GM19043 (cell line): ENCODE measurements at regions not wholly inside any gene's neighbourhood (a gene's known extent, or its start where the extent isn't known, plus 50 kb on each side); places are given as distances from the start of the nearest gene placed in this dataset.
A peak's percentile ranks its signal among the peaks of the same experiment; 100 is the strongest.

Experiments used
- ATAC-seq: cut with Tn5 transposase; IDR thresholded peaks from one replicate; pipeline ENCODE4 v1.9.1; 2021; ENCODE audit warnings: low read depth; ENCODE audit not compliant: unreplicated experiment

DNA sequence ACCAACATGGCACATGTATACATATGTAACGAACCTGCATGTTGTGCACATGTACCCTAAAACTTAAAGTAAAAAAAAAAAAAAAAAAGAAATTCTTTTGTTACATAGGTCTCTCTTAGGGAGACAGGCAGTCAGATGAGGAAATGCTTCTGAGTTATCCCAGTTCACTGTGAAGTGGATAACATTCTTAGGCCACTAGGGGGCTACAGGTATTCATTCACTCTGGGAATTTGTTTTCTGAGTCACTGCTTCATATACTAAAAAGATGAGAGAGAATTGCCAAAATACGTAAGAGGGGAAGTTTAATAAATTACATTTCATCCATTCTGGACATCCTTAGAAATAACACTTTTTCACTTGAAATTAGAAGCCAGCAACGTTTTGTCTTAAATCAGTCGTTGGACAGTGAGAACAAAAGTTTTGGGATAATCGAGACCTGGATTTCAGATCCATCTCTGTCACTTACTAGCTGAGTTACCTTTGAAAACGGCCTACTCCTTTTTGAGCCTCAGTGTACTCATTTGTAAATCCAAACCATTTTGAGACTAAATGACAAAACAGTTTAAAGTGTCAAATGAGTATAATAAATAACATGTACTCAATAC is 738.4 kb upstream of the ALCAM start:
- ATAC-seq, result no peak

DNA sequence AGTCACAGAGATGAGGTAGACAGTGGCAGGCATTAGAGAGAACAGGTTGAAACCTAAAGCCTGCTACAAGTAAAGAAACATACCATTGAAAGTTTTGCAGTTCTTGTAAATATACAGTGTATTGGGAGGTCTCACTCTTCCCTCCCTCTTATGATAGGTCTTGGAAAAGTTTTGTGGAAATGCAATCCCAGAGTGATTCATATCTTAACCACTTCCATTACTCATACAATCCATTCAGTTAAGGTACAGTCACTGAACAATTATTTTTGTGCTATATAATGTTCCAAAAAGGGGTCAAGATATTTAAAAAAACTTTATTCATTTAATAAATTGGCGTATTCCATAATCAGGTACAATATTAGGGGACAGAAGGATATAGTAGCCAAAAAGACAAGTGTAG is 737.7 kb upstream of the ALCAM start:
- no peak for ATAC-seq

DNA sequence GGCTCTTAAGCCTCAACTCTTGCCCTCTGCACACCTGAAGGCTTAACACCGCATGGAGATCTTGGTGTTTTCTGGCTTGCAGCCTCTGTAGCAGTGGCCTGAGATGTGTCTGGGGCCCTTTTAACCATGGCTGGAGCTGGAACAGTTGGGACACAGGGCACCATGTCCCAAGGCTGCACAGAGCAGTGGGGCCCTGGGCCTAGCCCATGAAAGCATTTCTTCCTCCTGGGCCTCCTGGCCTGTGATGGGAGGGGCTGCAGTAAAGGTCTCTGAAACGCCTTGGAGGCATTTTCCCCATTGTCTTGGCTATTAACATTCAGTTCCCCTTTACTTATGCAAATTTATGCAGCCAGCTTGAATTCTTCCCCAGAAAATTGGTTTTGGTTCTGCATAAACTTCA is 735.5 kb upstream of the ALCAM start:
- no peak for ATAC-seq

DNA sequence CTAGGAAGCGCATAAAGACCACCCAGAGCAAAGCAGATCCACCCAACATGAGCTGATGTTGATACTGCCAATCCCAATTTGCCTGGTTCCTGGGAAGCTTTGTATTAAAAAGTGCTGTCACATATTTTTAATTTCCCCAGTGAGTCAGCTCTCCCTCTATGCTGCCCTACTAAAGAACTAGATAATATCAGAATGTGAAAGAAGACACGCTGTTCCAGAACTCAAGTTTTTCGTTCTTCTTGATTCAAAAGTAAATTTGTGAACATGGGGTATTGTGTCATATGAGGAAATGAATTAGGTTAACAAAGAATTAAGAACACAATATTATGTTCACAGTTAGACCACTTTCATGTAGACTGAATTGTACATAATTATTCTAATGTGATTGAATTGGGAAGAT is 734.2 kb upstream of the ALCAM start:
- no peak for ATAC-seq

DNA sequence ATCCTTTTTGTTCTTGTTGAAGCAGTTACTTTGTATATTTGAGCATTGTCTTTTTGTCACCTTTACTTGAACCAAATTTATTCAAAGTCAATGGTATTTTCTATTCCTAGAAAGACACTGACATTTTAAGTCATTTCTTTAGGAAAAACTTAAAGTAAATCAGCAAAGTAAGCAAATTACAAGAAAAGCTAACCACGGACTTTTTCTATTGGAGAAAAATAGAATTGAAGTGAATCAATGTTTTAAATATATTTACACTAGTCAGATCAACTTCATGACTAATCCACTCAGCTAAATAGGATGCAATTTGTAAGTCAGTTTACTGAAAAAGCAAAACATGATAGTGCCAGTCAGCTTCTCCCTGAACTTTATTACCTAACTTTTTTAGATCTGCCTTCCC is 733.8 kb upstream of the ALCAM start:
- no peak for ATAC-seq

DNA sequence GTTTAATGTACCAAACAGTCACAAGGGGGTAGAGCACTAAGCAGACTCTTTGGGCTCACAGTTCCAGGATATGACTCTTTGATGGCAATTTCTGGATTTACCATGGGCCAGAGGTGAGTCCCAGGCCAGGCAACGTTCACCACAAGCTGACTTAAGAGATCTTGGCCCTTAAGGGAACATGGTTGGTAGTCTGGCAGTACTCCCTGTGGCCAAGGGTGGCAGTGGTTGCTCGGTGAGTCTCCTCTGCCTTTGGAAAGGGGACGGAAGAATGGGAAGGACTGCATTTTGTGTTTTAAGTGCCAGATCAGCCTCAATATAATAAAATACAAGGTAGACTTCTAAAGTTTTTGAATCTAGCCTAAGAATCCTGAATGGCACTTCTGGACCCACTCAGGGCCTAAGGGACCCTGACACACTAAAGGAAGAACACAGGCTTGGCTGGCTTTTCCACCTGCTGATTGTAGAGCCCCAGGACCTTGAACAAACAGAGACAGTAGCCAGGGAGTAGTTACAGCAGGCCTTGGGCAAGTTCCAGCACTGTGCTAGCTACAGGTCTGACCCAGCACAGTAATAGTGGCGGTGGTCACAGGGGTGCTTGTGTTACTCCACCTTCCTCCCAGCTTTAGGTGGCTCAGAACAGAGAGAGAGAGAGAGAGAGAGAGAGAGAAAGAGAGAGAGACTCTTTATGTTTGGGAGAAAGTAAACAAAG is 730.7 kb upstream of the ALCAM start:
- no peak for ATAC-seq

DNA sequence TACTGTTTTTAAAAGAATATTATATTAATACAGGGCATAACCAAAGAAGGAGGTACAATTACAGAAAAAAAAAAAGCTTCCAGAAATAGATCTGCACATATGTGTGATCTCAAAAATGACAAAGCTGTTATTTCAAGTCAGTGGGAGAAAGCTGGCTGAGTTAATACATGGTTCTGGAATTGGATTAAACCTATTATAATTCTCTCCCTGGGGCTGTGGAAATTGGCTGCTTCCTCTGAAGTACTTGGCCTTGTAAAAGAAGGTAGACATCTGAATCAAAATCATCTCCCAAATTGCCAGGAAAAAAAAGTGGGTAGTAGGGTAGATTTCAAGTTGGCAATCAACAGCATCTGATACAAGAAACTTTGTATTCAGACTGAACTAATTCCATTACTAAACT is 723.9 kb upstream of the ALCAM start:
- no peak for ATAC-seq

DNA sequence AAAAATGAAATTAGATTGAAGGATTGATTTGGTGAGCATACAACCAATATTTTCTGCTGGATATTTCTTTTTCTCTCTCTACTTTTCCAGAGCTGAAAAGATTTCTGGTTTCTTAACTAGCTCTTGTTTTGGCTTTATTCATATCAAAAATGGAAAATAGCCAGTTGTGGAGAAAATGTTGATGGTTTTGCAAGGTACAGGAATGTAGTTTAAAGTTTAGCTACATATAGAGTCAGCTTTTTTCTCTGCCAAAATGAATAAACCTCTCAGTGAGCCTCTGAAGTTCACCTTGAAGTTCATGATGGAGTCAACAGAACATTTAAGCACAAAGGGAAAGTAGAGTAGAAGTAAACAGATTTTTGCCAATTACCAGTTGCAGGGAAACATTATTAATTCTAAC is 720.5 kb upstream of the ALCAM start:
- no peak for ATAC-seq

DNA sequence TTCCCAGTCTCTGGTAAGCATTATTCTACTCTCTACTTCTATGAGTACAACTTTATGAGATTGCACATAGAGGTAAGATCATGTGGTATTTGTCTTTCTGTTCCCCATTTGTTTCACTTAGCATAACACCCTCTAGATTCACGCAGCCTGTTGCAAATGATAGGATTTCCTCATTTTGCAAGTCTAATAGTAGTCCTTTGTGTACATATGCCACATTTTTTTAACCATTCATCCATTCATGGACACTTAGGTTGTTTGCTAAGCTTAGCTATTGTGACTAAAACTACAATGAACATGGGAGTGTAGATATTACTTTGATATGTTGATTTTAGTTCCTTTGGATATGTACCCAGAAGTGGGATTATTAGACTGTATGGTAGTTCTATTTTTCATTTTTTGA is 717.9 kb upstream of the ALCAM start:
- ATAC-seq, result no peak

DNA sequence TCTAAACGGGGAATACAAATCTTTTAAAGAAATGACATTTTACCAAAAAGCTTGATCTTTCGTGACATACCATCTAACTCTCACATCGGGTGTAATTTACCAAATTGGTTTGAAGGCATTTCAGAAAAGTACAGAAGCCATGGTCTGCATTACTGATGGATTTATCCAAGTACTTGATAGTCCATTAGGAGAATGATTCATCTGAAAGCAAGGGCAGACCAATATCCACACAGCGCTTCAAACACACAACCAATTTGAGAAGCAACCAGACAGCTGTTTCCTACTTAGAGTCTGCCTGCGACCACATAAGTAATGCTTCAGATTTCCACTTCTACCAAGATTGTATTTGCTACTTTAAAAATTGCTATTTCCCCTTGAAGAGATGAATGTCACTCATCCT is 697.6 kb upstream of the ALCAM start:
- ATAC-seq, result no peak

DNA sequence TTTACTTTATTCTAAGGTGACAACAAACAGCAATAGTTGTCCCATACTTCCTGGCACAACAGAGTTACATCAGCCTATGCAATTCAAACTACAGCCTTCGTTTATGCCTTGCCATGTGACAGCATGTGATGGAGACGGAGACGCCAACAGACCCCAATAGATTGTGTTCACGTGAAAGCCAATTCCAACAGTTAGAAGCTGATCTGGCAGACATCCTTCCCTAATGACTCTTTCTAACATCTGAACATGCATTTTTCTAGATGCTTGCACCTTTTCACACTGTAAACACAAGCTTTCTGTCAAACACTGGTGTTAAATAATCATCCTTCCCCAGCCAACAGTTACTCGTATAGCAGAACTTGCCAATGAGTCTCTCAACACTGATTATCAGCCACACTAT is 694.4 kb upstream of the ALCAM start:
- no peak for ATAC-seq

DNA sequence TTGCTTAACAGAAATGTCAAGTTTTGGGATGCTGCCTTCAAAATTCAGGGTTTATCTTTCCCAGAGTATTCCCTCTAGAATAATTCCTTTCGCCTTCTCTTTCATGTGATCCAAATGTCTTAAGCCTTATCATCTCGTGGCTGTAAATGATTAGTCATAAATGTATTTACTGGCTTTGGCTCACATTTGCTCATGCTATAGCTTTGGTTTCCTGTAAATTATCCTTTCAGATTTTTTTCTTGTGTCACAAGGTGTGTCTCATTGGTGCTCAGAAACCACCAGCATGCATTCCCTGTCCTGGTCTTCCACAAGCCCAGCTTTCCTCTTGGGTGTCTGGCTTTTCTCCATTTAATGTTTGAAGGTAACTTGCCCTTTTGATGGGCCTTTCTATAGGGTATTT is 692.7 kb upstream of the ALCAM start:
- no peak for ATAC-seq

DNA sequence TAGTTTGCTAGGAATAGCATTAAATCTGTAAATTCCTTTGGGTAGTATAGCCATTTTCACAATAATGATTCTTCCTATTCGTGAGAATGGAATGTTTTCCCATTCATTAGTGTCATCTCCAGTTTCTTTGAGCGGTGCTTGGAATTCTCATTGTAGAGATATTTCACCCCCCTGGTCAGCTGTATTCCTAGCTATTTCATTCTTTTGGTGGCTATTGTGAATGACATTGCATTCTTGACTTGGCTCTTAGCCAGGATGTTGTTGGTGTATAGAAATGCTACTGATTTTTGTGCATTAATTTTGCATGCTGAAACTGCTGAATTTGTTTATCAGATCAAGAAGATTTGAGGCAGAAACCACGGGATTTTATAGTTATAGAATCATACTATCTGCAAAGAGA is 690.5 kb upstream of the ALCAM start:
- no peak for ATAC-seq

DNA sequence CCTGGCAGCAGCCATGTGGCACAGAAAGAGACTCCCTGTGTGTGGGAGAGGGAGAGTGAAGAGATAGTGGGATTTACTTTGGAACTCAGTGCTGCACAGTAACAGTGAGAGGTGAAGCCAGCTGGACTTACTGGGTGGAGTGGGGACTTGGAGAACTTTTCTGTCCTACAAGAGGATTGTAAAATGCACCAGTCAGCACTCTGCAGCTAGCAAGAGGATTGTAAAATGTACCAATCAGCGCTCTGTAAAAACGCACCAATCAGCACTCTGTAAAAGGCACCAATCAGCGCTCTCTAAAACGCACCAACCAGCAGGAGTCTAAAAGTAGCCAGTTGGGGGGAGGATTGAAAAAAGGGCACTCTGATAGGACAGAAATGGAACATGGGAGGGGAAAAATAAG is 688.8 kb upstream of the ALCAM start:
- ATAC-seq, result no peak

DNA sequence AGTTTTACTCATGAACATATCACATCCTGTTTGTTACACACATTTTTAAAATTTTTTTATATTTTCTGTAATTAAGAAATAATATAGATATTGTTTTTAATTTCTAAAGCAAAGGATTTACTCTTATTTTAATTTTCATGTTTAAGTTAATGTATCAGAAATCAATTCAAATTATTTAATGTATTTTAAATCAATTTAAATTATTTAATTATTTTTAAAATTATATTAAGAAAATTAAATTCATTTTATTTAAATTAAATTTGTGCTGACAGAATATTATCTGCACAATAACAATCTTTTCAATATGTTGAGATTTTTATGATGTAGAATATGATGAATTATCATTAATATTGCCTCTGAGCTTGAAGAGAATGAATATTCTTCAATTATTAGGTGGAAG is 681.2 kb upstream of the ALCAM start:
- ATAC-seq, result no peak

DNA sequence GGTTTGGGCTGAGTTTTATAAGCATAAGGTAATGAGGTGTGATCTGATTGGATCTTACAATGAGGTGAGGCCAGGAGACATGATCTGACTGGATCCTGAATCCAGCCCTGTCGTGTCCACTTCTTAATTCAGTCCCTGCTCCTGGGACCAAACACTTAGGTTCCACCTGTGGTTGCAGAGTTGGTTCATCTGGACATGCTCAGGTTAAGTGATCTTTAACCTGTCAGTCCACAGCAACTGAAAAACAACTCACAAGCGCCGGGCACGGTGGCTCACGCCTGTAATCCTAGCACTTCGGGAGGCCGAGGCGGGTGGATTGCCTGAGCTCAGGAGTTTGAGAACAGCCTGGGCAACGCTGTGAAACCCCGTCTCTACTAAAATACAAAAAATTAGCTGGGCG is 679.3 kb upstream of the ALCAM start:
- no peak for ATAC-seq

DNA sequence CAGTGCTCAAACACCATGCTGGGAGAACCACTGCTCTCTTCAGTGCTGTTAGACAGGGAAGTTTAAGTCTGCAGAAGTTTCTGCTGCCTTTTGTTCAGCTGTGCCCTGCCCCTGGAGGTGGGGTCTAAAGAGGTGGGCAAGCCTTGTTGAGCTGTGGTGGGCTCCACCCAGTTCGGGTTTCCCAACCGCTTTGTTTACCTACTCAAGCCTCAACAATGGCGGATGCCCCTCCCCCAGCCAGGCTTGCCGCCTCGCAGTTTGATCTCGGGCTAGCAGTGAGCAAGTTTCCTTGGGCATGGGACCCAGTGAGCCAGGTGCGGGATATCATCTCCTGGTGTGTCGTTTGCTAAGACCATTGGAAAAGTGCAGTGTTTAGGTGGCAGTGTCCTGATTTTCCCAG is 670.2 kb upstream of the ALCAM start:
- no peak for ATAC-seq

DNA sequence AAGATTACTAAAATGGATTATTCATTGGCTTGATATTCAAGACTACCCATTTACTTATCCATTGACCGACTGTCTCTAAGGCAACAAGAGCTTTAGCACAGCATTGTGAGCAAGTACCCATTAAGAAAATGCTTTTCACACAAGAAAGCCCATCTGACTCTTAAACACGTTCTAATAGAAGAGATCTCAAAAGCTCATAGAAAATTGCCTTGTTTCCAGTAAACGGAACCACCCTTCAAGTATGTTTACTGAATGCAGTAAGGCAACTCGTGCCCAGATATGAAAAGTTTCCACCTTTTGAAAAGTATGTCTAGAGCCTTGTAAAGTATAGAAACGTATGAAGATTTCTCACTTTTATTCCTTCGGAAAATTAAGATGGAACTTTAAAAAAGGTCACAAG is 655.3 kb upstream of the ALCAM start:
- no peak for ATAC-seq

DNA sequence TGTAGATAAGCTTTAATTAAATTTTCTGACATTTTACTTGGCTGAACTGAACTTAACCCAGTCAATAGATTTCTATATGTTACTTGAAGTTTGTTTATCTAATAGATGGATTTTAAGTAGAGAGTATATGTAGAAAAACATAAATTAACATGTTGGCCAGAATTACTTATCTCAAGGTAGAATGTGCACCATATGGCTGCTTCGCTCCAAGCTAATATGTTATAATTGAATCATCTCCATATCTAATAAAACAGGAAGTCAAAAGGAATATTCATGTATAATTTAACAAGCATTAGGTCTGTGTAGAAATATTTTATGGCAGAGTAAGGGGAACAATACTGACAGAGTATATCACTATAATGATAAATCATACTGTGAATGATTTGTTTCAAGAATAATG is 650.7 kb upstream of the ALCAM start:
- no peak for ATAC-seq

DNA sequence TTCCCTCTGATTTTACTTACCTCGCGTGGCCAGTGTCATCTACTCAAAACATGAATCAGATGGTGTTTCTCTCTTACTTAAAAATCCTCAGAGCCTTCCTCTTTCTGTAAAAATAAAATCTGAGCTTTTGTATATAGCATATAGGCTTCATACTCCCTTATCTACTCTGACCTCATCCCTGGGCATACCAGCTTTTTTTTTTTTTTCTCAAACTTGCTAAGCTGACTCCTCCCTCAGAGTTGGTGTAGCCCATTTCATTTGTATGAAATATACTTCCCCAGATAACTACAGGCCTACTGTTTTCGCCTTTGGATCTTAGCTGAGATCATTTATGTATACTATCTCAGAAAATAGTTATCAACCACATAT is 648.9 kb upstream of the ALCAM start:
- peak; percentile 30 for ATAC-seq

DNA sequence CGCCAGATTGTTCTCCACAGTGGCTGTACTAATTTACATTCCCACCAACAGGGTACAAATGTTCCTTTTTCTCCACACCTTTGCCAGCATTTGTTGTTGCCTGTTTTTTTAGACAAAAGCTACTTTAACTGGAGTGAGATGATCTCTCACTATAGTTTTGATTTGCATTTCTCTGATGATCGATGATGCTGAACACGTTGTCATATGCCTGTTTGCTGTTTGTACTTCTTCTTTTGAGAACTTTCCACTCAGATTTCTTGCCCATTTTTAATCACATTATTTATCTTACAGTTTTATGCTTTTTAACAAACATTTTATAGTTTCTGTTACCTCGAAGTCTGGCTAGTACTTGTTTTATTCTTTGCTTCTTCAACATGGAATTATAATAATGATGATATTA is 643.7 kb upstream of the ALCAM start:
- ATAC-seq, result no peak

DNA sequence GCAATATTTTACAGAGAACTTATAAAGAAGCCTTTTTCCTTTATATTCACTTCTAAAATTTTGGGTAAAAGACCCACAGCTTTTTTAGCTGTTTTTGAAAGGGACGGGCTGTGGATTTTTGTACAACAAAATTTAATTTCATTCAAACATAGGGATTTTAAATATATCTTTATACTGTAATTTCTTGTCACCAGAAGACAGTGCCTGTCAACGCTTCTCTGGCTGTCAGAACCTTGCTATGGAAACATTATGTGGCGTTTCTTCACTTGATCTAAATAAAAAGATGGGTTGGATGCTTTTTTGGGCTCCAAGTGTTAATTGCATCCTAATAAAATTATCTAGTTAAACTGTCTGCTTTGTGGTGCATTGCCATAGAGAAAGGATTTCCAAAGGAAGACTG is 635.6 kb upstream of the ALCAM start:
- no peak for ATAC-seq

DNA sequence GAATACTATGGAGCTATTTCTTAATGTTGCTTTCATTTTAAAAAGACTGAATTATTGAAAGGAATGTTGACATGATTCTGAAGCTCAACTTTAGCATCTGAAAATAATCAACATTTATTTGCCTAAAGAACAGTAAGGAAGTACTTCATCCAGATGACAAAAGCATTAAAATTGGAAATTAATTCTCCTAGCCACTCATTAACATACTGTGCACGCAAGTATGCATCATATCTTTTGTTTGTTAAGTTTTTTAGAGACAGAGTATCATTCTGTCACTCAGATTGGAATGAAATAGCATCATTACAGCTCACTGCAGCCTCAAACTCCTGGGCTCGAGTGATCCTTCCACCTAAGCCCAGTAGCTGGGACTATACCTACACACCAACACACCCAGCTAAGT is 632.1 kb upstream of the ALCAM start:
- ATAC-seq, result no peak
